ENCODE measurements at regions not wholly inside any gene's neighbourhood (a gene's known extent, or its start where the extent isn't known, plus 50 kb on each side); places are given as distances from the start of the nearest gene placed in this dataset.

DNA sequence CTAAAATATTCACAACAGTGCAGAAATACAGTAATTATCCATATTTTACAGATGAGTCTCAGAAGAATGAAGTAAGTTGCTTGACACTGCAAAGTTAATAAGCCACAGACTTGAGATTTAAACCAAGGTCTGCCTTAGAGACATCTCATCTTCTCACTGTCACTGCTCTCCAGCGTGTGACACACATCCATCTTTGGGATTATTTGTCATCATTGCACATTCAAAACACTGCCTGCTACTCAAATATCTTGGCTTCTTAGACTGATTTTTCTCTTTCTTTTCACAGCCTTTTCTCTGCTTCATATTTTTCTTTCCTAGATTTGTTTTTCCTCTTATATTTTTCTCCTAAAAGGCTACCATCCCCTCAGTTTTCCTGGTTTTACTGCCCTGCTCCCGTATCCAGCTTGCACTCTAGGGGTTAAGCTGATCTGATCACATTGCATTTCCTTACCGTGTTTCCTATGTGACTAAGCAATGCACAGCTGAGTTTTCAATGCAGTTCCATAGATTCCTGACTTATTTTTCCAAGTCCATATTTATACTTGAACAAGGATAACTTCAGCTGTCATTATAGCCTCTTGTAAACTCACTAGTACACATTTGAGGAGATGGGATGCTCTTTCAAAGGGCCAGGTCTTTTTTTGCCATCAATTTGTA, 353.0 kb downstream of the PLK2 start:
- TF ChIP-seq, protein P1, sequence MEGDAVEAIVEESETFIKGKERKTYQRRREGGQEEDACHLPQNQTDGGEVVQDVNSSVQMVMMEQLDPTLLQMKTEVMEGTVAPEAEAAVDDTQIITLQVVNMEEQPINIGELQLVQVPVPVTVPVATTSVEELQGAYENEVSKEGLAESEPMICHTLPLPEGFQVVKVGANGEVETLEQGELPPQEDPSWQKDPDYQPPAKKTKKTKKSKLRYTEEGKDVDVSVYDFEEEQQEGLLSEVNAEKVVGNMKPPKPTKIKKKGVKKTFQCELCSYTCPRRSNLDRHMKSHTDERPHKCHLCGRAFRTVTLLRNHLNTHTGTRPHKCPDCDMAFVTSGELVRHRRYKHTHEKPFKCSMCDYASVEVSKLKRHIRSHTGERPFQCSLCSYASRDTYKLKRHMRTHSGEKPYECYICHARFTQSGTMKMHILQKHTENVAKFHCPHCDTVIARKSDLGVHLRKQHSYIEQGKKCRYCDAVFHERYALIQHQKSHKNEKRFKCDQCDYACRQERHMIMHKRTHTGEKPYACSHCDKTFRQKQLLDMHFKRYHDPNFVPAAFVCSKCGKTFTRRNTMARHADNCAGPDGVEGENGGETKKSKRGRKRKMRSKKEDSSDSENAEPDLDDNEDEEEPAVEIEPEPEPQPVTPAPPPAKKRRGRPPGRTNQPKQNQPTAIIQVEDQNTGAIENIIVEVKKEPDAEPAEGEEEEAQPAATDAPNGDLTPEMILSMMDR (IDR thresholded peaks at IDR 0.05) = no peak
- TF ChIP-seq POLR2A (IDR thresholded peaks at IDR 0.05) = no peak
- no peak for TF ChIP-seq POLR2AphosphoS5 (IDR thresholded peaks at IDR 0.05)
